H1 (cell line): ENCODE measurements at regions not wholly inside any gene's neighbourhood (a gene's known extent, or its start where the extent isn't known, plus 50 kb on each side); places are given as distances from the start of the nearest gene placed in this dataset.

Source experiments
- BACH1 ChIP-seq: IDR thresholded peaks from 2 replicates; pipeline ENCODE4 v1.6.1; 2012; ENCODE audit warnings: low read length, improper control_type of control experiment
- CEBPB ChIP-seq: IDR thresholded peaks from 2 replicates; pipeline ENCODE4 v1.6.1; 2012; ENCODE audit warnings: low read depth, low read length
- CTBP2 ChIP-seq: IDR thresholded peaks from 2 replicates; pipeline ENCODE4 v1.7.0; 2011; ENCODE audit warnings: borderline replicate concordance, mild to moderate bottlenecking, moderate library complexity, mixed read lengths, low read length; ENCODE audit not compliant: insufficient read depth, insufficient read length
- FOSL1 ChIP-seq: IDR thresholded peaks from 2 replicates; pipeline ENCODE4 v1.6.1; 2011; ENCODE audit warnings: mild to moderate bottlenecking, low read depth, low read length, moderate library complexity; ENCODE audit not compliant: insufficient read depth
- HDAC2 ChIP-seq, 2 experiments: fragments of 300-600 bp in 1 of 2; sonication (generic) in 1 of 2; IDR thresholded peaks; 2 replicates each; pipeline ENCODE4 v1.6.1; 2011 to 2012; ENCODE audit warnings: low read depth in 2 of 2, low read length in 2 of 2, mild to moderate bottlenecking in 2 of 2, moderate library complexity in 2 of 2, borderline replicate concordance in 1 of 2, inconsistent platforms in 1 of 2
- JUN ChIP-seq: IDR thresholded peaks from 2 replicates; pipeline ENCODE4 v1.6.1; 2011; ENCODE audit warnings: low read depth, mild to moderate bottlenecking, improper control_type of control experiment, low read length
- NANOG ChIP-seq: IDR thresholded peaks from 2 replicates; pipeline ENCODE4 v1.6.1; 2011; ENCODE audit warnings: low read length, low read depth, mild to moderate bottlenecking, inconsistent platforms; ENCODE audit not compliant: insufficient read depth, poor library complexity, severe bottlenecking
- TAF1 ChIP-seq: IDR thresholded peaks from 2 replicates; pipeline ENCODE4 v1.6.1; 2011; ENCODE audit warnings: mild to moderate bottlenecking, low read depth, low read length
- TEAD4 ChIP-seq: IDR thresholded peaks from 2 replicates; pipeline ENCODE4 v1.6.1; 2012; ENCODE audit warnings: low read depth, low read length, inconsistent platforms, mixed read lengths
- TF ChIP-seq, protein P1 (sequence below): fragments of 300-600 bp; sonication (generic); IDR thresholded peaks from 2 replicates; pipeline ENCODE4 v1.7.1; 2012; ENCODE audit warnings: low read length, moderate library complexity, mild to moderate bottlenecking, inconsistent platforms; ENCODE audit not compliant: insufficient replicate concordance

DNA sequence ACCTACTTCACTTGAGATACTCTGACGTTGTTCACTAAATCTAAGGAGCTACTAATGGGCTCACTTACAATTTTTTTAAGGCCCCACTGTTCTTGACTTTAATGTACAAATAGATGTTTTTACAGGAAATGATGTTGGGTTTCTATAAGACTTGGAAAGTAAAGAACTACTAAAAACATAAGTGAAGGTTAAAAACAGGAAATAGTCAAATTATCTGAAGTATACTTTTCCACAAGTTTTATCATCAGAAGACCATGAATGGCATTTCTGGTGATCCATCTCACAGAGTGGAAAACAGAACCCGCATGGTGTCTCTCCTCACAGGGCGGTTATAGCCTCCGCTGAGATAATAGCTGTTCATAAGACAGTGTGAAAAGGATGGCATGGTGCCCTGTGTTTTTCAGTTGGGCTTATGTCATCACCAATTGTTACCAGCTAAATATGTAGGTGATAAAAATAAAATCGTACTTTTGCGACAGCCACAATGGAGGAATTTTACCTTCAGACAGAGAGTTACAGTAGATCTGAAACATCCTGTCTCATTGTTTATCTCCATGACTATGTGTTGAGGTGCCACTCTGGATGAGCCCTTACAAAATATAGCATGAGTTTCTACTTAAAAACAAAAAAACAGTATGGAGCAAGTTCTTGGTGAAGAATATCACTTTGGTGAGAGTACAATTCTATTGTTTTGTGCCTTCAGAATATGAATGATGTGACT, 462.4 kb downstream of the RAP2B start (continued):
- TF ChIP-seq, protein P1, sequence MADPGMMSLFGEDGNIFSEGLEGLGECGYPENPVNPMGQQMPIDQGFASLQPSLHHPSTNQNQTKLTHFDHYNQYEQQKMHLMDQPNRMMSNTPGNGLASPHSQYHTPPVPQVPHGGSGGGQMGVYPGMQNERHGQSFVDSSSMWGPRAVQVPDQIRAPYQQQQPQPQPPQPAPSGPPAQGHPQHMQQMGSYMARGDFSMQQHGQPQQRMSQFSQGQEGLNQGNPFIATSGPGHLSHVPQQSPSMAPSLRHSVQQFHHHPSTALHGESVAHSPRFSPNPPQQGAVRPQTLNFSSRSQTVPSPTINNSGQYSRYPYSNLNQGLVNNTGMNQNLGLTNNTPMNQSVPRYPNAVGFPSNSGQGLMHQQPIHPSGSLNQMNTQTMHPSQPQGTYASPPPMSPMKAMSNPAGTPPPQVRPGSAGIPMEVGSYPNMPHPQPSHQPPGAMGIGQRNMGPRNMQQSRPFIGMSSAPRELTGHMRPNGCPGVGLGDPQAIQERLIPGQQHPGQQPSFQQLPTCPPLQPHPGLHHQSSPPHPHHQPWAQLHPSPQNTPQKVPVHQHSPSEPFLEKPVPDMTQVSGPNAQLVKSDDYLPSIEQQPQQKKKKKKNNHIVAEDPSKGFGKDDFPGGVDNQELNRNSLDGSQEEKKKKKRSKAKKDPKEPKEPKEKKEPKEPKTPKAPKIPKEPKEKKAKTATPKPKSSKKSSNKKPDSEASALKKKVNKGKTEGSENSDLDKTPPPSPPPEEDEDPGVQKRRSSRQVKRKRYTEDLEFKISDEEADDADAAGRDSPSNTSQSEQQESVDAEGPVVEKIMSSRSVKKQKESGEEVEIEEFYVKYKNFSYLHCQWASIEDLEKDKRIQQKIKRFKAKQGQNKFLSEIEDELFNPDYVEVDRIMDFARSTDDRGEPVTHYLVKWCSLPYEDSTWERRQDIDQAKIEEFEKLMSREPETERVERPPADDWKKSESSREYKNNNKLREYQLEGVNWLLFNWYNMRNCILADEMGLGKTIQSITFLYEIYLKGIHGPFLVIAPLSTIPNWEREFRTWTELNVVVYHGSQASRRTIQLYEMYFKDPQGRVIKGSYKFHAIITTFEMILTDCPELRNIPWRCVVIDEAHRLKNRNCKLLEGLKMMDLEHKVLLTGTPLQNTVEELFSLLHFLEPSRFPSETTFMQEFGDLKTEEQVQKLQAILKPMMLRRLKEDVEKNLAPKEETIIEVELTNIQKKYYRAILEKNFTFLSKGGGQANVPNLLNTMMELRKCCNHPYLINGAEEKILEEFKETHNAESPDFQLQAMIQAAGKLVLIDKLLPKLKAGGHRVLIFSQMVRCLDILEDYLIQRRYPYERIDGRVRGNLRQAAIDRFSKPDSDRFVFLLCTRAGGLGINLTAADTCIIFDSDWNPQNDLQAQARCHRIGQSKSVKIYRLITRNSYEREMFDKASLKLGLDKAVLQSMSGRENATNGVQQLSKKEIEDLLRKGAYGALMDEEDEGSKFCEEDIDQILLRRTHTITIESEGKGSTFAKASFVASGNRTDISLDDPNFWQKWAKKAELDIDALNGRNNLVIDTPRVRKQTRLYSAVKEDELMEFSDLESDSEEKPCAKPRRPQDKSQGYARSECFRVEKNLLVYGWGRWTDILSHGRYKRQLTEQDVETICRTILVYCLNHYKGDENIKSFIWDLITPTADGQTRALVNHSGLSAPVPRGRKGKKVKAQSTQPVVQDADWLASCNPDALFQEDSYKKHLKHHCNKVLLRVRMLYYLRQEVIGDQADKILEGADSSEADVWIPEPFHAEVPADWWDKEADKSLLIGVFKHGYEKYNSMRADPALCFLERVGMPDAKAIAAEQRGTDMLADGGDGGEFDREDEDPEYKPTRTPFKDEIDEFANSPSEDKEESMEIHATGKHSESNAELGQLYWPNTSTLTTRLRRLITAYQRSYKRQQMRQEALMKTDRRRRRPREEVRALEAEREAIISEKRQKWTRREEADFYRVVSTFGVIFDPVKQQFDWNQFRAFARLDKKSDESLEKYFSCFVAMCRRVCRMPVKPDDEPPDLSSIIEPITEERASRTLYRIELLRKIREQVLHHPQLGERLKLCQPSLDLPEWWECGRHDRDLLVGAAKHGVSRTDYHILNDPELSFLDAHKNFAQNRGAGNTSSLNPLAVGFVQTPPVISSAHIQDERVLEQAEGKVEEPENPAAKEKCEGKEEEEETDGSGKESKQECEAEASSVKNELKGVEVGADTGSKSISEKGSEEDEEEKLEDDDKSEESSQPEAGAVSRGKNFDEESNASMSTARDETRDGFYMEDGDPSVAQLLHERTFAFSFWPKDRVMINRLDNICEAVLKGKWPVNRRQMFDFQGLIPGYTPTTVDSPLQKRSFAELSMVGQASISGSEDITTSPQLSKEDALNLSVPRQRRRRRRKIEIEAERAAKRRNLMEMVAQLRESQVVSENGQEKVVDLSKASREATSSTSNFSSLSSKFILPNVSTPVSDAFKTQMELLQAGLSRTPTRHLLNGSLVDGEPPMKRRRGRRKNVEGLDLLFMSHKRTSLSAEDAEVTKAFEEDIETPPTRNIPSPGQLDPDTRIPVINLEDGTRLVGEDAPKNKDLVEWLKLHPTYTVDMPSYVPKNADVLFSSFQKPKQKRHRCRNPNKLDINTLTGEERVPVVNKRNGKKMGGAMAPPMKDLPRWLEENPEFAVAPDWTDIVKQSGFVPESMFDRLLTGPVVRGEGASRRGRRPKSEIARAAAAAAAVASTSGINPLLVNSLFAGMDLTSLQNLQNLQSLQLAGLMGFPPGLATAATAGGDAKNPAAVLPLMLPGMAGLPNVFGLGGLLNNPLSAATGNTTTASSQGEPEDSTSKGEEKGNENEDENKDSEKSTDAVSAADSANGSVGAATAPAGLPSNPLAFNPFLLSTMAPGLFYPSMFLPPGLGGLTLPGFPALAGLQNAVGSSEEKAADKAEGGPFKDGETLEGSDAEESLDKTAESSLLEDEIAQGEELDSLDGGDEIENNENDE = no peak
- TF ChIP-seq HDAC2 (IDR thresholded peaks at IDR 0.05; ENCODE audit: borderline replicate concordance in 1 of 2, low read depth in 2 of 2, low read length in 2 of 2) = no peak
- TF ChIP-seq TAF1 = no peak
- TF ChIP-seq TEAD4 = no peak
- TF ChIP-seq NANOG = no peak
- TF ChIP-seq CEBPB = no peak
- TF ChIP-seq JUN = no peak
- no peak for TF ChIP-seq FOSL1
- TF ChIP-seq BACH1 = no peak
- TF ChIP-seq CTBP2 = no peak
